ENCODE measurements at regions not wholly inside any gene's neighbourhood (a gene's known extent, or its start where the extent isn't known, plus 50 kb on each side); places are given as distances from the start of the nearest gene placed in this dataset.

- no peak overlapping the region for H3K4me2 ChIP-seq (ENCODE audit: insufficient read depth, low read length)
- H3K79me2 ChIP-seq (ENCODE audit: insufficient read depth, low read length): no peaks in the 10 kb centered on the region
- DNase-seq (no peak), ATAC-seq (ENCODE audit: insufficient read depth, low read depth) (no peak)
- H3K36me3 ChIP-seq (ENCODE audit: insufficient read depth, low read length): no peaks in the 10 kb centered on the region
- H3K27me3 ChIP-seq (ENCODE audit: insufficient read depth, low read length, poor library complexity): no peaks in the 10 kb centered on the region
- H3K9me3 ChIP-seq (ENCODE audit: insufficient read depth, low read length, severe bottlenecking): no peaks in the 10 kb centered on the region
- H2AFZ ChIP-seq (ENCODE audit: low read depth, low read length): no peak overlapping the region
- no peak overlapping the region for H3K27ac ChIP-seq (ENCODE audit: low read length)
- no peak overlapping the region for H3K9ac ChIP-seq (ENCODE audit: low read depth, low read length)
- no peaks in the 10 kb centered on the region for H3K4me1 ChIP-seq (ENCODE audit: insufficient read depth, low read length)
- no peaks in the 10 kb centered on the region for H4K20me1 ChIP-seq (ENCODE audit: insufficient read depth, low read length)
- TF ChIP-seq CTCF (IDR thresholded peaks at IDR 0.05; ENCODE audit: borderline replicate concordance, extremely low read depth, low read length, poor library complexity, severe bottlenecking) (no peak), EZH2 (IDR thresholded peaks at IDR 0.05; ENCODE audit: borderline replicate concordance, low read depth, low read length, severe bottlenecking) (no peak)
- H3K4me3 ChIP-seq (ENCODE audit: low read depth in 1 of 2, low read length in 2 of 2): no peak overlapping the region
Measured at GRCh38 chr2:107436281-107436680, 390.4 kb upstream of the RGPD4 start.

- H2AFZ ChIP-seq (ENCODE audit: low read depth, low read length): no peak overlapping the region
- no peak for DNase-seq
- H3K27me3 ChIP-seq (ENCODE audit: insufficient read depth, low read length, poor library complexity): no peaks in the 10 kb centered on the region
- H3K9ac ChIP-seq (ENCODE audit: low read depth, low read length): no peak overlapping the region
- no peak for ATAC-seq (ENCODE audit: insufficient read depth, low read depth)
- H3K4me3 ChIP-seq (ENCODE audit: low read depth in 1 of 2, low read length in 2 of 2): no peak overlapping the region
- H3K9me3 ChIP-seq (ENCODE audit: insufficient read depth, low read length, severe bottlenecking): no peaks in the 10 kb centered on the region
- H3K36me3 ChIP-seq (ENCODE audit: insufficient read depth, low read length): no peaks in the 10 kb centered on the region
- H3K4me1 ChIP-seq (ENCODE audit: insufficient read depth, low read length): no peaks in the 10 kb centered on the region
- H4K20me1 ChIP-seq (ENCODE audit: insufficient read depth, low read length): no peaks in the 10 kb centered on the region
- H3K4me2 ChIP-seq (ENCODE audit: insufficient read depth, low read length): no peak overlapping the region
- TF ChIP-seq EZH2 (IDR thresholded peaks at IDR 0.05; ENCODE audit: borderline replicate concordance, low read depth, low read length, severe bottlenecking): no peak
- TF ChIP-seq CTCF (IDR thresholded peaks at IDR 0.05; ENCODE audit: borderline replicate concordance, extremely low read depth, low read length, poor library complexity, severe bottlenecking): no peak
- H3K27ac ChIP-seq (ENCODE audit: low read length): no peak overlapping the region
- H3K79me2 ChIP-seq (ENCODE audit: insufficient read depth, low read length): no peaks in the 10 kb centered on the region
Measured at GRCh38 chr2:107437265-107437664, 389.4 kb upstream of the RGPD4 start.

- H3K36me3 ChIP-seq (ENCODE audit: insufficient read depth, low read length): no peaks in the 10 kb centered on the region
- no peak overlapping the region for H2AFZ ChIP-seq (ENCODE audit: low read depth, low read length)
- H3K4me1 ChIP-seq (ENCODE audit: insufficient read depth, low read length): no peaks in the 10 kb centered on the region
- TF ChIP-seq EZH2 (IDR thresholded peaks at IDR 0.05; ENCODE audit: borderline replicate concordance, low read depth, low read length, severe bottlenecking) (no peak), CTCF (IDR thresholded peaks at IDR 0.05; ENCODE audit: borderline replicate concordance, extremely low read depth, low read length, poor library complexity, severe bottlenecking) (no peak)
- no peak overlapping the region for H3K9ac ChIP-seq (ENCODE audit: low read depth, low read length)
- no peak overlapping the region for H3K4me3 ChIP-seq (ENCODE audit: low read depth in 1 of 2, low read length in 2 of 2)
- DNase-seq (no peak), ATAC-seq (ENCODE audit: insufficient read depth, low read depth) (no peak)
- no peaks in the 10 kb centered on the region for H3K9me3 ChIP-seq (ENCODE audit: insufficient read depth, low read length, severe bottlenecking)
- H3K27me3 ChIP-seq (ENCODE audit: insufficient read depth, low read length, poor library complexity): no peaks in the 10 kb centered on the region
- H4K20me1 ChIP-seq (ENCODE audit: insufficient read depth, low read length): no peaks in the 10 kb centered on the region
- H3K27ac ChIP-seq (ENCODE audit: low read length): no peak overlapping the region
- no peaks in the 10 kb centered on the region for H3K79me2 ChIP-seq (ENCODE audit: insufficient read depth, low read length)
- no peak overlapping the region for H3K4me2 ChIP-seq (ENCODE audit: insufficient read depth, low read length)
Measured at GRCh38 chr2:107437807-107438206, 388.9 kb upstream of the RGPD4 start.

- ATAC-seq (ENCODE audit: insufficient read depth, low read depth): no peak
- H3K27me3 ChIP-seq (ENCODE audit: insufficient read depth, low read length, poor library complexity): no peaks in the 10 kb centered on the region
- DNase-seq: no peak
- no peaks in the 10 kb centered on the region for H3K4me1 ChIP-seq (ENCODE audit: insufficient read depth, low read length)
- H3K9ac ChIP-seq (ENCODE audit: low read depth, low read length): no peak overlapping the region
- no peak overlapping the region for H3K4me3 ChIP-seq (ENCODE audit: low read depth in 1 of 2, low read length in 2 of 2)
- no peaks in the 10 kb centered on the region for H3K79me2 ChIP-seq (ENCODE audit: insufficient read depth, low read length)
- no peak for TF ChIP-seq EZH2 (IDR thresholded peaks at IDR 0.05; ENCODE audit: borderline replicate concordance, low read depth, low read length, severe bottlenecking)
- no peak for TF ChIP-seq CTCF (IDR thresholded peaks at IDR 0.05; ENCODE audit: borderline replicate concordance, extremely low read depth, low read length, poor library complexity, severe bottlenecking)
- H3K4me2 ChIP-seq (ENCODE audit: insufficient read depth, low read length): no peak overlapping the region
- H3K27ac ChIP-seq (ENCODE audit: low read length): no peak overlapping the region
- no peaks in the 10 kb centered on the region for H4K20me1 ChIP-seq (ENCODE audit: insufficient read depth, low read length)
- no peaks in the 10 kb centered on the region for H3K9me3 ChIP-seq (ENCODE audit: insufficient read depth, low read length, severe bottlenecking)
- H3K36me3 ChIP-seq (ENCODE audit: insufficient read depth, low read length): no peaks in the 10 kb centered on the region
- no peak overlapping the region for H2AFZ ChIP-seq (ENCODE audit: low read depth, low read length)
Measured at GRCh38 chr2:107448160-107448559, 378.5 kb upstream of the RGPD4 start.
